B cell (primary cell): ENCODE measurements at regions not wholly inside any gene's neighbourhood (a gene's known extent, or its start where the extent isn't known, plus 50 kb on each side); places are given as distances from the start of the nearest gene placed in this dataset.

Experiments used
- EZH2 ChIP-seq: IDR thresholded peaks from 2 replicates; pipeline ENCODE4 v1.6.1; 2012; ENCODE audit warnings: borderline replicate concordance, low read depth, mild to moderate bottlenecking, moderate library complexity, low read length; ENCODE audit not compliant: insufficient read depth, poor library complexity, severe bottlenecking
- TF ChIP-seq, protein P1 (sequence below): fragments of 200-600 bp; IDR thresholded peaks from one replicate; pipeline ENCODE4 v1.8.0; 2022; ENCODE audit warnings: antibody characterized with exemption, mild to moderate bottlenecking

DNA sequence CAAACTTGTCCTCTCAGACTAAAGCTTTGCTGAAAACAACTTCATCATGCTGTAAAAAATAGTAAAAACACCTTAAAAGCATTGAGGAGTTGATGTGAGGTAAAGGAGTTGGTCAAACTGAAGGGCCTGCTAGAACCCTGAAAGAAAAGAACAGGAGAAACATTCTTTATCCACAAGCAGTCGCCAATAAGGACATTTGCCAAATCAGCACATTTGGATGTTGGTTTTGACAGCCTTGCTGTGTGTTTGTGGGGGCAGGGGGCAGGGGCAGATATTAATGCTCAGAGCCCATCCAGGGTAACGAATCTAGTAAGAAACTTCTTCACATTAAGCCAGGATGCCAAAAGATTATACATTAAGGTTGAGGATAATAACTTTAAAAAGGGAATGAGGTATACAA, 399.9 kb upstream of the ZFHX3 start:
- TF ChIP-seq, protein P1, sequence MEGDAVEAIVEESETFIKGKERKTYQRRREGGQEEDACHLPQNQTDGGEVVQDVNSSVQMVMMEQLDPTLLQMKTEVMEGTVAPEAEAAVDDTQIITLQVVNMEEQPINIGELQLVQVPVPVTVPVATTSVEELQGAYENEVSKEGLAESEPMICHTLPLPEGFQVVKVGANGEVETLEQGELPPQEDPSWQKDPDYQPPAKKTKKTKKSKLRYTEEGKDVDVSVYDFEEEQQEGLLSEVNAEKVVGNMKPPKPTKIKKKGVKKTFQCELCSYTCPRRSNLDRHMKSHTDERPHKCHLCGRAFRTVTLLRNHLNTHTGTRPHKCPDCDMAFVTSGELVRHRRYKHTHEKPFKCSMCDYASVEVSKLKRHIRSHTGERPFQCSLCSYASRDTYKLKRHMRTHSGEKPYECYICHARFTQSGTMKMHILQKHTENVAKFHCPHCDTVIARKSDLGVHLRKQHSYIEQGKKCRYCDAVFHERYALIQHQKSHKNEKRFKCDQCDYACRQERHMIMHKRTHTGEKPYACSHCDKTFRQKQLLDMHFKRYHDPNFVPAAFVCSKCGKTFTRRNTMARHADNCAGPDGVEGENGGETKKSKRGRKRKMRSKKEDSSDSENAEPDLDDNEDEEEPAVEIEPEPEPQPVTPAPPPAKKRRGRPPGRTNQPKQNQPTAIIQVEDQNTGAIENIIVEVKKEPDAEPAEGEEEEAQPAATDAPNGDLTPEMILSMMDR = no peak
- TF ChIP-seq EZH2 = no peak
